GM03348 (cell line): ENCODE measurements at regions not wholly inside any gene's neighbourhood (a gene's known extent, or its start where the extent isn't known, plus 50 kb on each side); places are given as distances from the start of the nearest gene placed in this dataset.
"Not testable (repeated sequence)": the region's sequence is repeated elsewhere in the genome, so short reads cannot be mapped to it uniquely, and the experiment has no call there.

ENCODE experiments used
- DNase-seq: peaks from one replicate; pipeline ENCODE4 v3.0.0; 2012; ENCODE audit warnings: low spot score

GRCh38 chr16:16879567-16880251 is 500.8 kb downstream of the NPIPA7 start:
- DNase-seq, result no peak

GRCh38 chr16:16881814-16882213 is 502.9 kb downstream of the NPIPA7 start:
- DNase-seq, result no peak

- no peak for DNase-seq
Observed at GRCh38 chr16:16882766-16883165, 503.8 kb downstream of the NPIPA7 start.

GRCh38 chr16:16884451-16884850 is 505.5 kb downstream of the NPIPA7 start:
- no peak for DNase-seq

GRCh38 chr16:16887193-16887592 is 508.3 kb downstream of the NPIPA7 start:
- no peak for DNase-seq

GRCh38 chr16:16890964-16891363 is 512.0 kb downstream of the NPIPA7 start:
- no peak for DNase-seq

GRCh38 chr16:16904601-16905000 is 525.7 kb downstream of the NPIPA7 start:
- DNase-seq, result no peak

- no peak for DNase-seq
Observed at GRCh38 chr16:16905850-16906249, 526.9 kb downstream of the NPIPA7 start.

- DNase-seq, result no peak
Observed at GRCh38 chr16:16907089-16907488, 528.1 kb downstream of the NPIPA7 start.

- DNase-seq, result no peak
Observed at GRCh38 chr16:16908077-16908476, 529.1 kb downstream of the NPIPA7 start.

- DNase-seq, result no peak
Observed at GRCh38 chr16:16909126-16909525, 530.2 kb downstream of the NPIPA7 start.

- no peak for DNase-seq
Observed at GRCh38 chr16:16910666-16911065, 531.7 kb downstream of the NPIPA7 start.

- DNase-seq, result no peak
Observed at GRCh38 chr16:16915771-16916170, 536.8 kb downstream of the NPIPA7 start.

GRCh38 chr16:16917191-16917785 is 538.3 kb downstream of the NPIPA7 start:
- no peak for DNase-seq

- DNase-seq, result no peak
Observed at GRCh38 chr16:16923479-16923878, 544.5 kb downstream of the NPIPA7 start.

GRCh38 chr16:16924613-16925012 is 545.7 kb downstream of the NPIPA7 start:
- no peak for DNase-seq

- no peak for DNase-seq
Observed at GRCh38 chr16:16925432-16925831, 545.3 kb downstream of the XYLT1 start.

GRCh38 chr16:16928532-16929109 is 542.1 kb downstream of the XYLT1 start:
- no peak for DNase-seq

- DNase-seq, result no peak
Observed at GRCh38 chr16:16930309-16931000, 540.3 kb downstream of the XYLT1 start.

- DNase-seq, result no peak
Observed at GRCh38 chr16:16933861-16934260, 536.9 kb downstream of the XYLT1 start.

- DNase-seq, result no peak
Observed at GRCh38 chr16:16934660-16935059, 536.1 kb downstream of the XYLT1 start.

GRCh38 chr16:16935909-16936308 is 534.9 kb downstream of the XYLT1 start:
- not testable (repeated sequence) for DNase-seq

GRCh38 chr16:16937576-16937975 is 533.2 kb downstream of the XYLT1 start:
- DNase-seq, result no peak
